ENCODE measurements at regions not wholly inside any gene's neighbourhood (a gene's known extent, or its start where the extent isn't known, plus 50 kb on each side); places are given as distances from the start of the nearest gene placed in this dataset.

- TF ChIP-seq POLR2A (IDR thresholded peaks at IDR 0.05) = no peak
- TF ChIP-seq CTCF (IDR thresholded peaks at IDR 0.05 in 8 of 11, conservative IDR thresholded peaks at IDR 0.05 in 3 of 11) = no peak
These were observed 1493.7 kb downstream of the AMY1C start for GRCh38 chr1:105243411-105243810.
